PC-3 (cell line): ENCODE measurements at regions not wholly inside any gene's neighbourhood (a gene's known extent, or its start where the extent isn't known, plus 50 kb on each side); places are given as distances from the start of the nearest gene placed in this dataset.

Experiments used
- ATAC-seq: fragments of 200-7000 bp; cut with Tn5 transposase; 2 replicates; pipeline ENCODE4 v1.9.1; 2020; ENCODE audit warnings: mild to moderate bottlenecking, moderate library complexity
- BruUV-seq: library from RNA; stranded (reverse); fragments of 400-500 nt; replicated peaks from 2 replicates; lab custom pipeline; 2021; lab: Mats Ljungman, UMichigan
- CTCF ChIA-PET: fragments of 300-600 bp; sonication (Branson Sonifier 250); formaldehyde crosslinking; loops from one replicate; lab custom pipeline; 2022; ENCODE audit warnings: antibody characterized with exemption; lab: Charles Lee
- POLR2A ChIA-PET: fragments of 300-600 bp; sonication (Branson Sonifier 250); formaldehyde crosslinking; loops from one replicate; lab custom pipeline; 2022; ENCODE audit warnings: antibody characterized with exemption; ENCODE audit not compliant: unreplicated experiment; lab: Charles Lee
- DNase-seq: peaks from one replicate; pipeline ENCODE4 v3.0.0-alpha.2; 2015
- H2AFZ ChIP-seq: fragments of 300-600 bp; sonication (generic); 2 replicates; pipeline ENCODE4 v1.6.0; 2016; ENCODE audit warnings: antibody characterized with exemption, low read length
- H3F3A ChIP-seq: fragments of 300-600 bp; sonication (generic); one replicate; pipeline ENCODE4 v1.6.0; 2017; ENCODE audit warnings: antibody characterized with exemption, low read length, control low read depth, mild to moderate bottlenecking; ENCODE audit not compliant: unreplicated experiment
- H3K27ac ChIP-seq: fragments of 300-600 bp; sonication (generic); 2 replicates; pipeline ENCODE4 v1.5.1; 2016; ENCODE audit warnings: mild to moderate bottlenecking, low read length
- H3K27me3 ChIP-seq: fragments of 300-600 bp; sonication (generic); 2 replicates; pipeline ENCODE4 v1.6.1; 2016; ENCODE audit warnings: low read length, mixed read lengths
- H3K36me3 ChIP-seq: fragments of 300-600 bp; sonication (generic); 2 replicates; pipeline ENCODE4 v1.6.1; 2016; ENCODE audit warnings: low read depth, mixed run types, low read length, mixed read lengths
- H3K4me1 ChIP-seq: fragments of 300-600 bp; sonication (generic); 2 replicates; pipeline ENCODE4 v1.5.1; 2016; ENCODE audit warnings: low read length; ENCODE audit not compliant: insufficient read depth
- H3K4me2 ChIP-seq: fragments of 300-600 bp; sonication (generic); 2 replicates; pipeline ENCODE4 v1.6.0; 2016; ENCODE audit warnings: low read length
- H3K4me3 ChIP-seq: fragments of 300-600 bp; sonication (generic); 2 replicates; pipeline ENCODE4 v1.5.1; 2016; ENCODE audit warnings: mild to moderate bottlenecking, low read length, mixed read lengths
- H3K79me2 ChIP-seq: fragments of 300-600 bp; sonication (generic); 2 replicates; pipeline ENCODE4 v1.6.1; 2017; ENCODE audit warnings: low read length, mixed read lengths
- H3K9ac ChIP-seq: fragments of 300-600 bp; sonication (generic); 2 replicates; pipeline ENCODE4 v1.6.0; 2016; ENCODE audit warnings: mild to moderate bottlenecking, low read length
- H3K9me2 ChIP-seq: fragments of 300-600 bp; sonication (generic); replicated peaks from 2 replicates; pipeline ENCODE4 v1.6.1; 2016; ENCODE audit warnings: mixed run types, low read length, mixed read lengths
- H3K9me3 ChIP-seq: fragments of 300-600 bp; sonication (generic); 2 replicates; pipeline ENCODE4 v1.6.1; 2016; ENCODE audit warnings: low read length, mixed read lengths
- H4K20me1 ChIP-seq: fragments of 300-600 bp; sonication (generic); 2 replicates; pipeline ENCODE4 v1.6.1; 2016; ENCODE audit warnings: low read length, mixed read lengths
- CTCF ChIP-seq: fragments of 300-600 bp; sonication (generic); conservative IDR thresholded peaks from 2 replicates; pipeline ENCODE4 v1.5.1; 2017; ENCODE audit warnings: antibody characterized with exemption, low read depth, mild to moderate bottlenecking, low read length
- EZH2 ChIP-seq: fragments of 300-600 bp; sonication (generic); IDR thresholded peaks from one replicate; pipeline ENCODE4 v1.6.1; 2017; ENCODE audit warnings: antibody characterized with exemption, mild to moderate bottlenecking, low read length; ENCODE audit not compliant: unreplicated experiment
- EZH2phosphoT487 ChIP-seq: fragments of 300-600 bp; sonication (generic); IDR thresholded peaks from 2 replicates; pipeline ENCODE4 v1.6.1; 2018; ENCODE audit warnings: mild to moderate bottlenecking, antibody characterized with exemption, low read length, borderline replicate concordance
- intact Hi-C: fragments of 100-400 bp; cut with micrococcal nuclease; formaldehyde crosslinking; loops from 2 replicates; pipeline ENCODE4 v1.9.0; 2023

- ChIA-PET CTCF (no interaction called here), POLR2A (no interaction called here)
- Histone ChIP-seq H3K79me2 (no peaks in the 10 kb centered on the region), H3K9me2 (no peaks in the 10 kb centered on the region), H3K27me3 (no peaks in the 10 kb centered on the region), H3K4me3 (no peak overlapping the region), H3F3A (no peaks in the 10 kb centered on the region), H3K36me3 (no peaks in the 10 kb centered on the region), H2AFZ (no peak overlapping the region), H3K27ac (no peak overlapping the region), H3K9ac (no peak overlapping the region), H4K20me1 (no peaks in the 10 kb centered on the region), H3K4me1 (no peaks in the 10 kb centered on the region), H3K4me2 (no peak overlapping the region), H3K9me3 (no peaks in the 10 kb centered on the region)
- no peak for ATAC-seq
- no peak for DNase-seq
- intact Hi-C loops = no loop called here
- BruUV-seq = no TSS peak
- no peak for TF ChIP-seq EZH2
- no peak for TF ChIP-seq EZH2phosphoT487
- TF ChIP-seq CTCF = no peak
Observed at GRCh38 chr9:30505311-30505710, 1879.1 kb upstream of the ACO1 start.

GRCh38 chr9:30506749-30507148 is 1877.7 kb upstream of the ACO1 start:
- ChIA-PET CTCF (no interaction called here), POLR2A (no interaction called here)
- ATAC-seq (no peak), DNase-seq (no peak)
- Histone ChIP-seq H3K9ac (no peak overlapping the region), H3K79me2 (no peaks in the 10 kb centered on the region), H3K4me1 (no peaks in the 10 kb centered on the region), H3F3A (no peaks in the 10 kb centered on the region), H3K27me3 (no peaks in the 10 kb centered on the region), H4K20me1 (no peaks in the 10 kb centered on the region), H3K27ac (no peak overlapping the region), H3K9me2 (no peaks in the 10 kb centered on the region), H2AFZ (no peak overlapping the region), H3K9me3 (no peaks in the 10 kb centered on the region), H3K4me3 (no peak overlapping the region), H3K4me2 (no peak overlapping the region), H3K36me3 (no peaks in the 10 kb centered on the region)
- TF ChIP-seq EZH2 (no peak), CTCF (no peak), EZH2phosphoT487 (no peak)
- intact Hi-C loops = no loop called here
- no TSS peak for BruUV-seq

GRCh38 chr9:30507166-30507565 is 1877.3 kb upstream of the ACO1 start:
- Histone ChIP-seq H3K9ac (no peak overlapping the region), H3K4me1 (no peaks in the 10 kb centered on the region), H3K36me3 (no peaks in the 10 kb centered on the region), H3K27ac (no peak overlapping the region), H4K20me1 (no peaks in the 10 kb centered on the region), H2AFZ (no peak overlapping the region), H3K9me3 (no peaks in the 10 kb centered on the region), H3K79me2 (no peaks in the 10 kb centered on the region), H3K27me3 (no peaks in the 10 kb centered on the region), H3F3A (no peaks in the 10 kb centered on the region), H3K4me2 (no peak overlapping the region), H3K4me3 (no peak overlapping the region), H3K9me2 (no peaks in the 10 kb centered on the region)
- no peak for DNase-seq
- POLR2A ChIA-PET = no interaction called here
- CTCF ChIA-PET = no interaction called here
- intact Hi-C loops = no loop called here
- TF ChIP-seq EZH2phosphoT487 (no peak), CTCF (no peak), EZH2 (no peak)
- BruUV-seq = no TSS peak
- ATAC-seq = no peak
